Mucosa of rectum (tissue), 2 donors: ENCODE measurements at regions not wholly inside any gene's neighbourhood (a gene's known extent, or its start where the extent isn't known, plus 50 kb on each side); places are given as distances from the start of the nearest gene placed in this dataset.

Experiments
- H3K27ac ChIP-seq, 2 donors: one replicate each; pipeline ENCODE4 v1.7.0; 2013; ENCODE audit warnings: inconsistent platforms in 2 of 2, low read depth in 2 of 2, low read length in 2 of 2
- H3K27me3 ChIP-seq, 2 donors: one replicate each; pipeline ENCODE4 v1.7.0; 2013; ENCODE audit warnings: low read length in 2 of 2; ENCODE audit not compliant: control insufficient read depth in 2 of 2, insufficient read depth in 2 of 2
- H3K36me3 ChIP-seq, 2 donors: one replicate each; pipeline ENCODE4 v1.7.0; 2013; ENCODE audit warnings: low read length in 2 of 2; ENCODE audit not compliant: control insufficient read depth in 2 of 2, insufficient read depth in 2 of 2
- H3K4me1 ChIP-seq, 2 donors: one replicate each; pipeline ENCODE4 v1.7.0; 2013; ENCODE audit warnings: low read length in 2 of 2, mild to moderate bottlenecking in 1 of 2; ENCODE audit not compliant: control insufficient read depth in 2 of 2, insufficient read depth in 2 of 2
- H3K4me3 ChIP-seq, 2 donors: one replicate each; pipeline ENCODE4 v1.7.0; 2013; ENCODE audit warnings: low read length in 2 of 2
- H3K9ac ChIP-seq, 2 donors: one replicate each; pipeline ENCODE4 v1.7.0; 2013; ENCODE audit warnings: low read length in 2 of 2, low read depth in 1 of 2, mild to moderate bottlenecking in 1 of 2
- H3K9me3 ChIP-seq, 2 donors: one replicate each; pipeline ENCODE4 v1.7.0; 2013; ENCODE audit warnings: low read length in 2 of 2; ENCODE audit not compliant: control insufficient read depth in 2 of 2
- donor health status: healthy.
- donor health status: Normal muscosa, but diverticular disease.

GRCh38 chr11:127059750-127060149, 59.2 kb upstream of the KIRREL3 start:
- no peaks in the 10 kb centered on the region for H3K27me3 ChIP-seq
- H3K9me3 ChIP-seq: no peaks in the 10 kb centered on the region
- peaks cover 0 to 5% of the 10 kb centered on the region in 2 donors for H3K4me1 ChIP-seq
- H3K27ac ChIP-seq: no peak overlapping the region
- no peaks in the 10 kb centered on the region for H3K36me3 ChIP-seq
- no peak overlapping the region for H3K9ac ChIP-seq
- no peak overlapping the region for H3K4me3 ChIP-seq

GRCh38 chr11:127059286-127059685, 58.7 kb upstream of the KIRREL3 start:
- H3K9ac ChIP-seq: no peak overlapping the region
- H3K4me3 ChIP-seq: no peak overlapping the region
- H3K27ac ChIP-seq: no peak overlapping the region
- H3K27me3 ChIP-seq: no peaks in the 10 kb centered on the region
- no peaks in the 10 kb centered on the region for H3K36me3 ChIP-seq
- H3K4me1 ChIP-seq: peaks cover 0 to 5% of the 10 kb centered on the region in 2 donors
- no peaks in the 10 kb centered on the region for H3K9me3 ChIP-seq

GRCh38 chr11:127058524-127058923, 58.0 kb upstream of the KIRREL3 start:
- H3K4me1 ChIP-seq: peaks cover 0 to 5% of the 10 kb centered on the region in 2 donors
- no peak overlapping the region for H3K9ac ChIP-seq
- H3K27ac ChIP-seq: no peak overlapping the region
- H3K27me3 ChIP-seq: no peaks in the 10 kb centered on the region
- no peak overlapping the region for H3K4me3 ChIP-seq
- H3K9me3 ChIP-seq: no peaks in the 10 kb centered on the region
- no peaks in the 10 kb centered on the region for H3K36me3 ChIP-seq

- peaks cover 0 to 5% of the 10 kb centered on the region in 2 donors for H3K4me1 ChIP-seq
- H3K27me3 ChIP-seq: no peaks in the 10 kb centered on the region
- no peaks in the 10 kb centered on the region for H3K36me3 ChIP-seq
- H3K4me3 ChIP-seq: no peak overlapping the region
- no peak overlapping the region for H3K9ac ChIP-seq
- H3K27ac ChIP-seq: no peak overlapping the region
- H3K9me3 ChIP-seq: no peaks in the 10 kb centered on the region
Observed at GRCh38 chr11:127057126-127057525, 56.6 kb upstream of the KIRREL3 start.

- no peak overlapping the region for H3K27ac ChIP-seq
- H3K4me3 ChIP-seq: no peak overlapping the region
- no peaks in the 10 kb centered on the region for H3K27me3 ChIP-seq
- H3K9ac ChIP-seq: no peak overlapping the region
- no peaks in the 10 kb centered on the region for H3K36me3 ChIP-seq
- peaks cover 0 to 5% of the 10 kb centered on the region in 2 donors for H3K4me1 ChIP-seq
- no peaks in the 10 kb centered on the region for H3K9me3 ChIP-seq
Observed at GRCh38 chr11:127056338-127056971, 55.9 kb upstream of the KIRREL3 start.

GRCh38 chr11:127055236-127055635, 54.7 kb upstream of the KIRREL3 start:
- Histone ChIP-seq H3K9me3 (no peaks in the 10 kb centered on the region), H3K4me1 (peaks cover 0 to 10% of the 10 kb centered on the region in 2 donors), H3K4me3 (no peak overlapping the region), H3K27ac (no peak overlapping the region), H3K27me3 (no peaks in the 10 kb centered on the region), H3K9ac (no peak overlapping the region), H3K36me3 (no peaks in the 10 kb centered on the region)

GRCh38 chr11:127054153-127054552, 53.6 kb upstream of the KIRREL3 start:
- Histone ChIP-seq H3K4me3 (no peak overlapping the region), H3K27ac (no peak overlapping the region), H3K9ac (no peak overlapping the region), H3K27me3 (no peaks in the 10 kb centered on the region), H3K4me1 (peaks cover 8 to 20% of the 10 kb centered on the region in 2 donors), H3K36me3 (no peaks in the 10 kb centered on the region), H3K9me3 (no peaks in the 10 kb centered on the region)

- no peak overlapping the region for H3K4me3 ChIP-seq
- no peak overlapping the region for H3K9ac ChIP-seq
- H3K4me1 ChIP-seq: peaks cover 11 to 23% of the 10 kb centered on the region in 2 donors
- no peaks in the 10 kb centered on the region for H3K9me3 ChIP-seq
- H3K36me3 ChIP-seq: no peaks in the 10 kb centered on the region
- H3K27me3 ChIP-seq: no peaks in the 10 kb centered on the region
- H3K27ac ChIP-seq: no peak overlapping the region
Observed at GRCh38 chr11:127052404-127052803, 51.8 kb upstream of the KIRREL3 start.
